HG03354 (cell line): ENCODE measurements at regions not wholly inside any gene's neighbourhood (a gene's known extent, or its start where the extent isn't known, plus 50 kb on each side); places are given as distances from the start of the nearest gene placed in this dataset.

Experiments
- ATAC-seq: cut with Tn5 transposase; IDR thresholded peaks from one replicate; pipeline ENCODE4 v1.9.1; 2021; ENCODE audit warnings: mild to moderate bottlenecking; ENCODE audit not compliant: unreplicated experiment, poor library complexity, severe bottlenecking

GRCh38 chr1:234667600-234668576 lies 57.9 kb upstream of the IRF2BP2 start:
- no peak for ATAC-seq

- ATAC-seq, result no peak
Observed at GRCh38 chr1:234666761-234667160, 56.8 kb upstream of the IRF2BP2 start.

DNA sequence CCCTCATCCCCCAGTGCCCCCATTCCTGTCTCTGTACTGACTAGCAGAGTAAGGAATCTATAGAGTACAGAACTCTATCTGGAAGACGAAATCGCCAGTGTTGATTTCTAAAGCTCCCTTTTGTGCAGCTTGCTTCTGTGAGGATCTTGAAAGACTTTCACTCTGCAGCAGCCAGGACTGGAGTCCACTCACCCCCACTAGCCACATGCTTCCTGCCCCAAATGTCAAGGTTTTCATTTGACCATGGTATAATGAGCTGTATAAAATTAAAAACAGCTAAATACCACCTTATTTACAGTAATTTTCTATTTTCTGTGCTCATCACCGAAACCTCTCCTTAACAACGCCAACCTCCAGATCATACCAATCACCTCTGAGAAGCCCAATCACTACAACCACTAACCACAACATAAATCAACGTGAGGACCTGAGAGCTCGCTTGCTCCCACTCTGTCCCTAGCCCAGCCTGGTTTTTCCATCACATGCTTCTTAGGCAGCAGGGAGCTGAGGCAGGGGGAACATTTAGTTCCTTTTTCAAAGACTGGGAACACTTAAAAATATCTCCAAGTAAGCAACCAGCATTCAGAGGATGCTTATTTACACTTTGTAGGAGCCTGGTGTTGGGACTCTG lies 56.1 kb upstream of the IRF2BP2 start:
- no peak for ATAC-seq

DNA sequence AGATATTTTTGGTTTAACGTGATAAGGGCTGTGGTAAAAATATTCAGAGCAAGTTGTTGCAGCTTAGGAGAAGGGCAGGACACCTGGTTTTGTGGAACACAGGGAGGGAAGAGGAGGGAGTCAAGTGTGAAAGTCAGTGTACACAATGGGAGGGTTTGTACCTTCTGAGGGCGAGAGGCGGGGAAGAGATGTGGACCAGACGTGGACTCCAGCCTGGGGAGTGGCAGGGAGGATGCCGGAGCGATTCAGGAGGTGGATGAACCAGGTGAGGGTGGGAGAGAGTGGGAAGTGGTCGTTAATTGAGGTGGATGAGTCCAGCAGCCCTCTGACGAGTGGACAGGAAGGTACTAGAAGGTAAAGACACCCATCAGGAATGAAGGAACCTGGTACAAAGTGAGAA lies 52.2 kb upstream of the IRF2BP2 start:
- no peak for ATAC-seq

- ATAC-seq, result no peak
Observed at GRCh38 chr1:234661317-234661928, 51.4 kb upstream of the IRF2BP2 start.

- no peak for ATAC-seq
Observed at GRCh38 chr1:234660536-234661316, 50.7 kb upstream of the IRF2BP2 start.
